SH-SY5Y (cell line): ENCODE measurements at regions not wholly inside any gene's neighbourhood (a gene's known extent, or its start where the extent isn't known, plus 50 kb on each side); places are given as distances from the start of the nearest gene placed in this dataset.

Experiments
- GATA2 ChIP-seq: IDR thresholded peaks from 2 replicates; pipeline ENCODE4 v1.6.1; 2011; ENCODE audit warnings: mild to moderate bottlenecking, low read depth, low read length
- GATA3 ChIP-seq: IDR thresholded peaks from 2 replicates; pipeline ENCODE4 v1.6.1; 2011; ENCODE audit warnings: low read depth, mild to moderate bottlenecking, low read length, moderate library complexity

GRCh38 chr19:29302002-29302928 lies 89.3 kb upstream of the UQCRFS1 start:
- TF ChIP-seq GATA2 (no peak), GATA3 (no peak)

- TF ChIP-seq GATA2 (no peak), GATA3 (no peak)
These were observed 90.2 kb upstream of the UQCRFS1 start for GRCh38 chr19:29303069-29303718.

- TF ChIP-seq GATA3 (no peak), GATA2 (no peak)
These were observed 90.8 kb upstream of the UQCRFS1 start for GRCh38 chr19:29303719-29304090.

GRCh38 chr19:29305268-29305667 lies 92.3 kb upstream of the UQCRFS1 start:
- TF ChIP-seq GATA3 (no peak), GATA2 (no peak)

- TF ChIP-seq GATA3, result no peak
- no peak for TF ChIP-seq GATA2
These were observed 96.1 kb upstream of the UQCRFS1 start for GRCh38 chr19:29308977-29309590.

- TF ChIP-seq GATA3 (no peak), GATA2 (no peak)
These were observed 96.7 kb upstream of the UQCRFS1 start for GRCh38 chr19:29309637-29310036.

- TF ChIP-seq GATA2 (no peak), GATA3 (no peak)
These were observed 98.3 kb upstream of the UQCRFS1 start for GRCh38 chr19:29311191-29311790.

GRCh38 chr19:29315556-29316190 lies 102.7 kb upstream of the UQCRFS1 start:
- no peak for TF ChIP-seq GATA2
- TF ChIP-seq GATA3, result no peak

GRCh38 chr19:29318581-29318980 lies 105.6 kb upstream of the UQCRFS1 start:
- TF ChIP-seq GATA2 (no peak), GATA3 (no peak)

- TF ChIP-seq GATA3 (no peak), GATA2 (no peak)
These were observed 107.1 kb upstream of the UQCRFS1 start for GRCh38 chr19:29320086-29320485.

- TF ChIP-seq GATA2 (no peak), GATA3 (no peak)
These were observed 107.7 kb upstream of the UQCRFS1 start for GRCh38 chr19:29320618-29321017.

- TF ChIP-seq GATA2 (no peak), GATA3 (no peak)
These were observed 108.2 kb upstream of the UQCRFS1 start for GRCh38 chr19:29321116-29321515.

- TF ChIP-seq GATA2, result no peak
- no peak for TF ChIP-seq GATA3
These were observed 110.1 kb upstream of the UQCRFS1 start for GRCh38 chr19:29323021-29323430.
